GM23338 (cell line): ENCODE measurements at regions not wholly inside any gene's neighbourhood (a gene's known extent, or its start where the extent isn't known, plus 50 kb on each side); places are given as distances from the start of the nearest gene placed in this dataset.

Experiments
- ATAC-seq: fragments of 200-7000 bp; cut with Tn5 transposase; 3 replicates; pipeline ENCODE4 v1.9.1; 2020
- DNase-seq: peaks from one replicate; pipeline ENCODE4 v3.0.0-alpha.2; 2015; ENCODE audit warnings: low spot score
- H2AFZ ChIP-seq: fragments of 200-600 bp; sonication (generic); 2 replicates; pipeline ENCODE4 v1.8.0; 2016; ENCODE audit warnings: antibody characterized with exemption, mild to moderate bottlenecking, moderate library complexity
- H3F3A ChIP-seq: fragments of 200-600 bp; sonication (generic); replicated peaks from 2 replicates; pipeline ENCODE4 v1.8.0; 2017; ENCODE audit warnings: antibody characterized with exemption, mixed run types, low read depth
- H3K27ac ChIP-seq: fragments of 200-600 bp; sonication (generic); 2 replicates; pipeline ENCODE4 v1.6.1; 2016; ENCODE audit warnings: low read depth
- H3K27me3 ChIP-seq: fragments of 200-600 bp; sonication (generic); 2 replicates; pipeline ENCODE4 v1.8.0; 2016; ENCODE audit warnings: mild to moderate bottlenecking, mixed run types, moderate library complexity; ENCODE audit not compliant: insufficient read depth
- H3K36me3 ChIP-seq: fragments of 200-600 bp; sonication (generic); 2 replicates; pipeline ENCODE4 v1.8.0; 2016; ENCODE audit warnings: mild to moderate bottlenecking; ENCODE audit not compliant: insufficient read depth
- H3K4me1 ChIP-seq: fragments of 200-600 bp; sonication (generic); 2 replicates; pipeline ENCODE4 v1.8.0; 2016; ENCODE audit warnings: mild to moderate bottlenecking, moderate library complexity; ENCODE audit not compliant: insufficient read depth
- H3K4me2 ChIP-seq: fragments of 200-600 bp; sonication (generic); 2 replicates; pipeline ENCODE4 v1.7.1; 2017; ENCODE audit warnings: mixed run types
- H3K4me3 ChIP-seq: fragments of 200-600 bp; sonication (generic); 2 replicates; pipeline ENCODE4 v1.6.1; 2016; ENCODE audit warnings: mixed run types
- H3K79me2 ChIP-seq: fragments of 200-600 bp; sonication (generic); replicated peaks from 2 replicates; pipeline ENCODE4 v1.8.0; 2017; ENCODE audit warnings: mild to moderate bottlenecking; ENCODE audit not compliant: insufficient read depth
- H3K9me2 ChIP-seq: fragments of 200-600 bp; sonication (generic); 2 replicates; pipeline ENCODE4 v1.8.0; 2017; ENCODE audit not compliant: insufficient read depth
- H4K20me1 ChIP-seq: fragments of 200-600 bp; sonication (generic); replicated peaks from 2 replicates; pipeline ENCODE4 v1.8.0; 2017; ENCODE audit warnings: mild to moderate bottlenecking; ENCODE audit not compliant: insufficient read depth
- H3K27ac Mint-ChIP-seq: 2 replicates; pipeline ENCODE4 v1.8.0; 2020; ENCODE audit warnings: inconsistent platforms, mild to moderate bottlenecking, moderate library complexity, mixed read lengths
- H3K27me3 Mint-ChIP-seq: 3 replicates; pipeline ENCODE4 v1.8.0; 2022; ENCODE audit warnings: low read depth, mild to moderate bottlenecking, moderate library complexity, mixed read lengths, inconsistent platforms; ENCODE audit not compliant: insufficient read depth, poor library complexity
- H3K36me3 Mint-ChIP-seq: 3 replicates; pipeline ENCODE4 v1.8.0; 2021; ENCODE audit warnings: low read depth, mild to moderate bottlenecking, inconsistent platforms, moderate library complexity, mixed read lengths
- H3K4me1 Mint-ChIP-seq: 3 replicates; pipeline ENCODE4 v1.8.0; 2020; ENCODE audit warnings: mild to moderate bottlenecking, inconsistent platforms, mixed read lengths
- H3K4me3 Mint-ChIP-seq: 3 replicates; pipeline ENCODE4 v1.8.0; 2021; ENCODE audit warnings: moderate library complexity, mild to moderate bottlenecking, inconsistent platforms, mixed read lengths
- H3K9me3 Mint-ChIP-seq: 3 replicates; pipeline ENCODE4 v1.8.0; 2020; ENCODE audit warnings: moderate library complexity, mild to moderate bottlenecking, inconsistent platforms, mixed read lengths
- CTCF ChIP-seq, 2 experiments: fragments of 200-600 bp in 1 of 2; sonication (generic) in 1 of 2; conservative IDR thresholded peaks; 2 replicates each; pipeline versions ENCODE4 v1.5.1 to v1.6.1; 2016 to 2017; ENCODE audit warnings: antibody characterized with exemption in 2 of 2, low read depth in 2 of 2, mild to moderate bottlenecking in 2 of 2, moderate library complexity in 1 of 2
- JUNB ChIP-seq: IDR thresholded peaks from one replicate; pipeline ENCODE4 v1.6.1; 2016; ENCODE audit warnings: antibody characterized with exemption; ENCODE audit not compliant: unreplicated experiment
- NANOG ChIP-seq: IDR thresholded peaks from 2 replicates; pipeline ENCODE4 v1.6.1; 2016; ENCODE audit warnings: antibody characterized with exemption, borderline replicate concordance
- REST ChIP-seq: IDR thresholded peaks from one replicate; pipeline ENCODE4 v1.6.1; 2018; ENCODE audit warnings: antibody characterized with exemption; ENCODE audit not compliant: unreplicated experiment
- ZNF462 ChIP-seq: fragments of 250-450 bp; sonication (Bioruptor Pico); IDR thresholded peaks from 2 replicates; pipeline ENCODE4 v1.5.0; 2020; ENCODE audit warnings: mild to moderate bottlenecking, moderate library complexity

GRCh38 chr12:82186282-82186681 lies 171.9 kb downstream of the CCDC59 start:
- no peak overlapping the region for H3K4me2 ChIP-seq
- Mint-ChIP-seq H3K9me3 (no peaks in the 10 kb centered on the region), H3K27me3 (no peaks in the 10 kb centered on the region), H3K27ac (no peak overlapping the region), H3K36me3 (no peaks in the 10 kb centered on the region), H3K4me3 (no peak overlapping the region), H3K4me1 (no peaks in the 10 kb centered on the region)
- no peaks in the 10 kb centered on the region for H3K9me2 ChIP-seq
- no peaks in the 10 kb centered on the region for H3K27me3 ChIP-seq
- no peak for TF ChIP-seq NANOG
- no peak for TF ChIP-seq REST
- TF ChIP-seq JUNB: no peak
- TF ChIP-seq CTCF (conservative IDR thresholded peaks at IDR 0.05; ENCODE audit: low read depth in 2 of 2): no peak
- TF ChIP-seq ZNF462 (CRISPR knock-in tag): no peak
- no peak overlapping the region for H2AFZ ChIP-seq
- no peaks in the 10 kb centered on the region for H3F3A ChIP-seq
- no peak overlapping the region for H3K27ac ChIP-seq
- no peak overlapping the region for H3K4me3 ChIP-seq
- ATAC-seq: no peak
- H4K20me1 ChIP-seq: no peaks in the 10 kb centered on the region
- no peak for DNase-seq
- no peaks in the 10 kb centered on the region for H3K4me1 ChIP-seq
- H3K36me3 ChIP-seq: no peaks in the 10 kb centered on the region
- H3K79me2 ChIP-seq: no peaks in the 10 kb centered on the region
